Mammary epithelial cell (primary cell): ENCODE measurements at regions not wholly inside any gene's neighbourhood (a gene's known extent, or its start where the extent isn't known, plus 50 kb on each side); places are given as distances from the start of the nearest gene placed in this dataset.

Experiments
- EZH2 ChIP-seq: IDR thresholded peaks from 2 replicates; pipeline ENCODE4 v1.6.1; 2012; ENCODE audit warnings: low read length, inconsistent platforms, borderline replicate concordance
- TF ChIP-seq, protein P1 (sequence below), 2 donors: IDR thresholded peaks in 1 of 2; conservative IDR thresholded peaks in 1 of 2; 2 replicates each; pipeline ENCODE4 v1.5.1; 2011 to 2012; ENCODE audit warnings: inconsistent platforms in 2 of 2, low read length in 2 of 2, mild to moderate bottlenecking in 2 of 2, control low read depth in 1 of 2, low read depth in 1 of 2; ENCODE audit not compliant: insufficient read depth in 1 of 2; ENCODE audit errors: extremely low read depth in 1 of 2

DNA sequence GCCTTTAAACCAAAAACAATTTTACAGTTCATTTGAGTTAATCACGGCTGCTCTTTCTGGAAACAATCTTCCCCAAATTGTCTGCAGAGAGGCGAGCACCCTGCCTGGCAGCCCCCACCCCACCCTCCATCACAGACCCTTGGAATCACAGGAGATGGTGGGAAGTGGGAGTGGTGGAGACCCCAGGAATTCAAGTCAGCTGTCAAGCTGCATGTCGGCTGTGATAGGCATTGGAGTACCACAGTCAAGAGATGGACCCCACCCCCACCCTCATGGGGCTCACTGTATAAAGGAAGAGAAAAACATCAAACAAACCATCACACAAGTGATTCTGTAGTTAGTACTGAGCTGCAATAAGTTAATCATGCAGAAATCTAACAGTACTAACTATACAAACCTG is 360.4 kb downstream of the MATN1 start:
- TF ChIP-seq, protein P1, sequence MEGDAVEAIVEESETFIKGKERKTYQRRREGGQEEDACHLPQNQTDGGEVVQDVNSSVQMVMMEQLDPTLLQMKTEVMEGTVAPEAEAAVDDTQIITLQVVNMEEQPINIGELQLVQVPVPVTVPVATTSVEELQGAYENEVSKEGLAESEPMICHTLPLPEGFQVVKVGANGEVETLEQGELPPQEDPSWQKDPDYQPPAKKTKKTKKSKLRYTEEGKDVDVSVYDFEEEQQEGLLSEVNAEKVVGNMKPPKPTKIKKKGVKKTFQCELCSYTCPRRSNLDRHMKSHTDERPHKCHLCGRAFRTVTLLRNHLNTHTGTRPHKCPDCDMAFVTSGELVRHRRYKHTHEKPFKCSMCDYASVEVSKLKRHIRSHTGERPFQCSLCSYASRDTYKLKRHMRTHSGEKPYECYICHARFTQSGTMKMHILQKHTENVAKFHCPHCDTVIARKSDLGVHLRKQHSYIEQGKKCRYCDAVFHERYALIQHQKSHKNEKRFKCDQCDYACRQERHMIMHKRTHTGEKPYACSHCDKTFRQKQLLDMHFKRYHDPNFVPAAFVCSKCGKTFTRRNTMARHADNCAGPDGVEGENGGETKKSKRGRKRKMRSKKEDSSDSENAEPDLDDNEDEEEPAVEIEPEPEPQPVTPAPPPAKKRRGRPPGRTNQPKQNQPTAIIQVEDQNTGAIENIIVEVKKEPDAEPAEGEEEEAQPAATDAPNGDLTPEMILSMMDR (conservative IDR thresholded peaks at IDR 0.05 in 1 of 2, IDR thresholded peaks at IDR 0.05 in 1 of 2; ENCODE audit: extremely low read depth in 1 of 2, insufficient read depth in 1 of 2, low read depth in 1 of 2, low read length in 2 of 2): no peak
- no peak for TF ChIP-seq EZH2
